Thymus (tissue), 11 donors: ENCODE measurements at regions not wholly inside any gene's neighbourhood (a gene's known extent, or its start where the extent isn't known, plus 50 kb on each side); places are given as distances from the start of the nearest gene placed in this dataset.

Experiments
- DNase-seq, 9 donors: peaks; one replicate each; pipeline ENCODE4 v3.0.0-alpha.2; 2013; ENCODE audit warnings: low spot score in 9 of 9, low read depth in 6 of 9, missing footprints in 1 of 9
- H3K27ac ChIP-seq, 2 donors: one replicate each; pipeline ENCODE4 v1.5.1; 2013; ENCODE audit warnings: control low read depth in 1 of 2, low read depth in 1 of 2, low read length in 1 of 2, mild to moderate bottlenecking in 1 of 2, moderate library complexity in 1 of 2
- H3K27me3 ChIP-seq, 2 donors: one replicate each; pipeline ENCODE4 v1.5.1; 2013; ENCODE audit warnings: low read length in 1 of 2; ENCODE audit not compliant: control insufficient read depth in 2 of 2, insufficient read depth in 1 of 2
- H3K36me3 ChIP-seq, 2 donors: one replicate each; pipeline ENCODE4 v1.5.1; 2013; ENCODE audit warnings: low read length in 1 of 2, mild to moderate bottlenecking in 1 of 2, moderate library complexity in 1 of 2; ENCODE audit not compliant: control insufficient read depth in 2 of 2, insufficient read depth in 2 of 2
- H3K4me1 ChIP-seq, 2 donors: one replicate each; pipeline ENCODE4 v1.5.1; 2013; ENCODE audit warnings: low read length in 2 of 2; ENCODE audit not compliant: control insufficient read depth in 2 of 2, insufficient read depth in 2 of 2
- H3K4me3 ChIP-seq, 2 donors: one replicate each; pipeline ENCODE4 v1.5.1; 2013; ENCODE audit warnings: low read length in 2 of 2, control low read depth in 1 of 2, mild to moderate bottlenecking in 1 of 2
- H3K9me3 ChIP-seq, 2 donors: one replicate each; pipeline ENCODE4 v1.5.1; 2013; ENCODE audit warnings: low read length in 1 of 2, mild to moderate bottlenecking in 1 of 2; ENCODE audit not compliant: control insufficient read depth in 2 of 2, insufficient read depth in 1 of 2
- WGBS: extraction: QIAGEN DNeasy Blood & Tissue Kit; methylation state at CpG from one replicate; pipeline ENCODE4 v1.1.7; 2013; 5-methylcytosine and 5-hydroxymethylcytosine counted together
- donor health status: healthy.

DNA sequence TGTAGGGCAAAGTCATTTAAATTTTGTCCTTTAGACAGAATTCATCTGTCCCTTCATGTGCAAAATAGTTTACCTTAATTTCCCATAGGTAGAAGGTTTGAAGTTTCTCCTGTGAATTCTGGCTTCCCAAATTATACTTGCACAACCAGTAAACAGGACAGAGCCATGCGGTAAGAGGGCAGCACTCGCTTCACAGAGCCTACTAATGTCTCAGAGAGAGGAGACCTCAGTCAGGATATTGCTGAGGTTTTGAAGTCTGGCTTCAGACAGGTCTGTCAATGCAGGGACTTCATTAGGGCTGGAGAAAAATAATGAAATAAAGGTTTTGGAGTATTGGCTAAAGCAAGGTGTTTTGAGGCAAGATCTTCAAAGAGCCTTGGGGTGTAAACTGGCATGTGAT lies 91.4 kb downstream of the ANXA1 start:
- no peaks in the 10 kb centered on the region for H3K9me3 ChIP-seq
- no peak overlapping the region for H3K27ac ChIP-seq
- 93% methylated on average over 2 of the region's 2 CpGs for WGBS
- no peaks in the 10 kb centered on the region for H3K27me3 ChIP-seq
- no peaks in the 10 kb centered on the region for H3K36me3 ChIP-seq
- no peaks in the 10 kb centered on the region for H3K4me1 ChIP-seq
- H3K4me3 ChIP-seq, result no peak overlapping the region
- DNase-seq, result no peak

DNA sequence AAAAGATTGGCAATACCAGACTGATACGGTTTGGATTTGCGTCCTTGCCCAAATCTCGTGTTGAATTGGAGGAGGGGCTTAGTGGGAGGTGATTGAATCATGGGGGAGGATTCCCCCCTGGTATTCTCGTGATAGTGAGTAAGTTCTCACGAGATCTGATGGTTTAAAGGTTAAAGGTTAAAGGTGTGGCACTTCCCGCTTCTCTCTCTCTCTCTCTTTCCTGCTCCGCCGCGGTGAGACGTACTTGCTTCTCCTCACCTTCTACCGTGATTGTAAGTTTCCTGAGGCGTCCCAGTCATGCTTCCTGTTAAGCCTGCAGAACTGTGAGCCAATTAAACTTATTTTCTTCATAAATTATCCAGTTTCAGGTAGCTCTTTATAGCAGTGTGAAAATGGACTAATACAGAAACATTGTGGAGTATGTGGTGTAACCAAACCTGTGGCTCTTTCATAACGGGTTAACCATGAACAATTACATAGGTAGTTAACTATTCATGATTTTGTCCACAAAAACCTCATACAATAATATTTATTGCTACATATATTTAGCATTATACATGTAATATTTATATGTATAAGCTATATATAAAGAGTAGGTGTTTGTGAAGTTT lies 107.5 kb downstream of the ANXA1 start:
- H3K9me3 ChIP-seq, result no peaks in the 10 kb centered on the region
- no peak overlapping the region for H3K4me3 ChIP-seq
- WGBS, result 94% methylated on average over 13 of the region's 13 CpGs
- no peaks in the 10 kb centered on the region for H3K4me1 ChIP-seq
- H3K27ac ChIP-seq, result no peak overlapping the region
- no peaks in the 10 kb centered on the region for H3K36me3 ChIP-seq
- H3K27me3 ChIP-seq, result no peaks in the 10 kb centered on the region
- no peak for DNase-seq

DNA sequence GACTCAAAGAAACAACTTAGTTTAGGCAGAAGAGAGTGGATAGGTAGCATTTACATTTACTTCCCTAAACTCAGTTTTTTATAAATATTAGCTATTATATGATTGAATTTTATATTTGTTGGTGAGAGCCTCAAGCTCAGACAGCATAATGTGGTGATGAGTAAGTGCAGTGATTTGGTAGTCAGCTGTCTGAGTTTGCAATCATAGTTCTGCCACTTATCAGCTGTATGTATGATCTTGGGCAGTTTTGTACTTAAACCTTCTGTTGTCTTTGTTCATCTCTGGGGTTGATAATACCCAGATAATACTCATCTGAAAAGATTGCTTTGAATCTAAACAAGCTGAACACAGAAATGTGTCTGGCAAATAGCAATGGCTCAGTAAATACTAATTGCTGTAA lies 108.8 kb downstream of the ANXA1 start:
- H3K9me3 ChIP-seq, result no peaks in the 10 kb centered on the region
- H3K4me3 ChIP-seq, result no peak overlapping the region

DNA sequence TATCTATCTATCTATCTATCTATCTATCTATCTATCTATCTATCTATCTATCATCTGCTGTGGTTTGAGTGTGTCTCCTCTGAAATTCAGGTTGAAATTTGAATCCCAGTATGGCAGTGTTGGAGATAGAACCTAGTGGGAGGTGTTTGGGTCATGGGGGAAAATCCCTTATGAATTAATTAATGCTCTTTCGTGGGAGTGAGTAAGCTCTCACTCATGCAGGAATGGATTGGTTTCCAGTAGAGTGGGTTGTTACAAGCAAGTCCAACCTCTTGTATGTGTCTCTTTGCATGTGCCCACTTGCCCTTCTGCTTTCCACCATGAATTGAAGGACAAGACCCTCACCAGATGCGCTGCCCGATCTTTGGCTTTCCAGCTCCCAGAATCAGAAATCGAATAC lies 113.0 kb downstream of the ANXA1 start:
- no peaks in the 10 kb centered on the region for H3K4me1 ChIP-seq
- WGBS, result 96% methylated on average over 4 of the region's 4 CpGs
- H3K27me3 ChIP-seq, result no peaks in the 10 kb centered on the region
- no peak for DNase-seq
- H3K27ac ChIP-seq, result no peak overlapping the region
- no peaks in the 10 kb centered on the region for H3K9me3 ChIP-seq
- H3K36me3 ChIP-seq, result no peaks in the 10 kb centered on the region
- H3K4me3 ChIP-seq, result no peak overlapping the region

More for the DNA sequence above, 108.8 kb downstream of the ANXA1 start:
- no peak for DNase-seq
- no peaks in the 10 kb centered on the region for H3K4me1 ChIP-seq
- H3K27me3 ChIP-seq, result no peaks in the 10 kb centered on the region
- no peak overlapping the region for H3K27ac ChIP-seq
- no peaks in the 10 kb centered on the region for H3K36me3 ChIP-seq

DNA sequence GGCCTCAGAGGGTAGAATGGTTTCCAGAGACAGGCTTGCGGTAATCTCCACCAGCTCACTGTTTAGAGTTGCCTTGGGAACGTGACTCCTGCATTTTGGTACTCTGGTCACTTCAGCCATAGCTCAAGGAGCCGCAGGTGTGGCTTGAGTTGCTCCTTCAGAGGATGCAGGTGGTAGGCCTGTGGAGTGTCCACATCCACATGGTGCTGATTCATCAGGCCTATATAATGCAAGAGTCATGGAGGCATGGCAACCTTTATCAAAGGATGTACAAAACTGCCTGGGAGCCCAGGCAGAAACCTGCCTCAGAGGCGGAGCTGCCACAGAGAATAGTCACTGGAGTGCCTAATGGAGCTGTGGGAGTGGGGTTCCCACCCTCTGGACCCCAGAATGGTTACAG lies 114.2 kb downstream of the ANXA1 start:
- DNase-seq, result no peak
- 93% methylated on average over 4 of the region's 4 CpGs for WGBS
- Histone ChIP-seq H3K36me3 (no peaks in the 10 kb centered on the region), H3K27me3 (no peaks in the 10 kb centered on the region), H3K4me3 (no peak overlapping the region), H3K9me3 (no peaks in the 10 kb centered on the region), H3K27ac (no peak overlapping the region), H3K4me1 (no peaks in the 10 kb centered on the region)

DNA sequence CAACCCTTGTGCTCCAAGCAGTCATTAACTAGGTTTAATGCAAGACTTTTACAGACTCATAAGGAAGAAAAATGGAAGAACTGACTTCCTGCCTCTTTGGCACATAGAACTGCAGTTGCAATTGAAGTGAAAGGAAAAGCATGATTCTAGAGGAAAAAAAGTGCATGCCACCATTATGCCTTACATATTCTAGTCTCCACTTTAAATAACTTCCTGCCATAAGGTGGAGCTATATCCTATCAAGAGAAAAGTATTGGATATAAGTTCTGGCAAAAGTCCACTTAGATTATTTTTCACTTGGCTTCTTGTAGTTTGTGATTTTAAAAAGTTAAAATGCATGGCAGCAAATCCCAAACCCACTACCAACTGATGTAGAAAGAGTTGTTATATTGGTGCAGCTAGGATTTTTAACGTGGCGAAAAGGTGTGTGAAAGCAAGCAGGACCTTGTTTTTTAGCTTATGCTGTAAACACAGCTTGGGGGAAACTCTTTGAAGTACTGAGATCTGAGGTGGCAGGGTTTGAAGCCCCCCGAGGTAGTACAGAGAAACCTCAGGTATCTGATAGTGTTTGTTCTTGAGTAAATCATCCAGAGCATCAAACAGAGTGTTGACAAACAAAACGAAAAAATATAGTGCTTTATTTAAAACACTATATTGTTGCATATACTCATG lies 117.9 kb downstream of the ANXA1 start:
- no peak overlapping the region for H3K4me3 ChIP-seq
- no peaks in the 10 kb centered on the region for H3K4me1 ChIP-seq
- no peaks in the 10 kb centered on the region for H3K27me3 ChIP-seq
- no peak overlapping the region for H3K27ac ChIP-seq
- 55% methylated on average over 4 of the region's 4 CpGs for WGBS
- peak in 5 of 9 donors; percentile 3 to 61 (median 15) for DNase-seq
- no peaks in the 10 kb centered on the region for H3K36me3 ChIP-seq
- H3K9me3 ChIP-seq, result no peaks in the 10 kb centered on the region

DNA sequence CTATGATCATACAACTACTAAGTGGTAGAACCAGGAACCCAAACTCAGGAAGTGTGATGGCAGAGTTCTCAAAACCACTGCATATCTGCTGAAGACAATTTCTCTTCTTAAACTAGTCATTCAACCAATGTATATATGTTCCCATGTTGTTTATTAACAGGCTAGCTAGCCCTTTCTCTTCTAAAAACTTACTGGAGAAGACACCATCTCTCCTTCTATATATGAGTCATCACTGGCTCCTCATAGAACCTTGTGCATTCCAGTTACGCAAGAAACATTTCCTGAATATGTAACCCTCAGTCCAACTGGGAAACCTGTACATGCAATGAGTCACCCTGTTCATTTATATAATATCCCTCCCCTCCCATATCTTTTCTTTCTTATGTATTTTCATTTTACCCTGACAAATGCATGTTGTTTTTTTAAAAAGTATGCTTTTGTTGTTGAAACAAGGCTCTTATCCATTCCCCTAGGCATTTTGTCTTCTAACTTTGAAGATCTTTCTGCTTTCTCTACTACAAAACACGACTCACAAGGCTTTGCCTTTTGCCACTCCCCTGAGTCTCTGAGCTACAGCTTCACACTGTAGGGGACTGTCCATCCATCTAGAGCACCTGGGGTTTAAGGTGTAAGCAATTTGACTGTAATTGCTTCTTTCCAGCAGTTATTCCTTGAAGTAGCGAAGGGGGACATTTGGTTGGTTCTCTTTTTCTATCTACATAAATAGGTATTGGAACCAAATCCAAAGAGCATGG lies 119.5 kb downstream of the ANXA1 start:
- WGBS, result 85% methylated on average over 3 of the region's 3 CpGs
- DNase-seq, result no peak

DNA sequence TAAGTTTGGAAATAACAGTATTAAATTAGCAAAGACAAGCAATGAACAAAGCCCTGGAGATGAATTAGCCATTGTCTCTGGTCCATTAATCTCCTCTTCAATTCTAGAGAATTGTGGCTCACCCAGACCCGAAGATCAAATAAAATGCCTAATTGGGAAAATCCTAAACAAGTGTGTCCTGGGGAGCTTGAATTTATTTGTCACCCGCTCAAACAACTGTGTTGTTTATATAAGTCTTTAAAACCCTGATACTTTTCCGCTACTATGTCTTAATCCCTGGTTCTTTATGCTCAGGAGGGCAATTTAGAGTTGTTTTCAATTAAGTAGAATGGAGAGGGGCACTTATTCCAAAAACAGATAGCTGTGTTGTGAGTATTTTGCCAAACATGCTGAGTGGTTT lies 128.4 kb downstream of the ANXA1 start:
- Histone ChIP-seq H3K27me3 (no peaks in the 10 kb centered on the region), H3K4me1 (no peaks in the 10 kb centered on the region), H3K4me3 (no peak overlapping the region), H3K9me3 (no peaks in the 10 kb centered on the region), H3K27ac (no peak overlapping the region), H3K36me3 (no peaks in the 10 kb centered on the region)
- WGBS, result 87% methylated on average over 3 of the region's 3 CpGs
- DNase-seq, result no peak

More for the DNA sequence above, 119.5 kb downstream of the ANXA1 start:
- Histone ChIP-seq H3K36me3 (no peaks in the 10 kb centered on the region), H3K27me3 (no peaks in the 10 kb centered on the region), H3K27ac (no peak overlapping the region), H3K4me1 (no peaks in the 10 kb centered on the region), H3K4me3 (no peak overlapping the region), H3K9me3 (no peaks in the 10 kb centered on the region)

DNA sequence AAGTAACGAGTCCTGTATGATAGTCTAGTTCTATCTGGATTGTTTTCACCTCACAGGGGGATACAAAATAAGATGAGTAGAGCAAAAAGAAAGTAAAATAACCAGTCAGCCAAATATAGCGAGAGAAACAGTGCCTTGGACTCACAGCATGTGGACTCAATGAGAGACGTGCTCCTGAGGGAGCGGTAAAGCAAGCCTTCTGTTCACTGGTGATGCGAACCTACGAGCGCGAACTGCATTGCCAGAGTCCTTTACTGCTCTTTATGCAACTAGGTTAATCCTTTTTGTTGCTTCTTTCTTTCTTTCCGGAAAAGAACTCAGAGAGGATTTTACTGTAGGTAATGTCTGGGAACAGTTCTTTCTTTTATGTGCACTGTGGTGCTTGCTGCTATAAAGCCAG lies 132.7 kb downstream of the ANXA1 start:
- H3K27ac ChIP-seq, result no peak overlapping the region
- WGBS, result 95% methylated on average over 9 of the region's 9 CpGs
- H3K9me3 ChIP-seq, result no peaks in the 10 kb centered on the region
- no peak for DNase-seq
- no peaks in the 10 kb centered on the region for H3K36me3 ChIP-seq
- no peak overlapping the region for H3K4me3 ChIP-seq
- no peaks in the 10 kb centered on the region for H3K4me1 ChIP-seq
- H3K27me3 ChIP-seq, result no peaks in the 10 kb centered on the region
